Fibroblast of peridontal ligament (primary cell): ENCODE measurements at regions not wholly inside any gene's neighbourhood (a gene's known extent, or its start where the extent isn't known, plus 50 kb on each side); places are given as distances from the start of the nearest gene placed in this dataset.
"Not testable (repeated sequence)": the region's sequence is repeated elsewhere in the genome, so short reads cannot be mapped to it uniquely, and the experiment has no call there.

ENCODE experiments used
- DNase-seq: peaks from one replicate; pipeline ENCODE4 v3.0.0-alpha.2; 2010; ENCODE audit errors: extremely low read depth

- no peak for DNase-seq
Observed at GRCh38 chr3:191148131-191148530, 50.9 kb upstream of the OSTN start.

- DNase-seq: no peak
Observed at GRCh38 chr3:191143224-191143623, 55.8 kb upstream of the OSTN start.

DNA sequence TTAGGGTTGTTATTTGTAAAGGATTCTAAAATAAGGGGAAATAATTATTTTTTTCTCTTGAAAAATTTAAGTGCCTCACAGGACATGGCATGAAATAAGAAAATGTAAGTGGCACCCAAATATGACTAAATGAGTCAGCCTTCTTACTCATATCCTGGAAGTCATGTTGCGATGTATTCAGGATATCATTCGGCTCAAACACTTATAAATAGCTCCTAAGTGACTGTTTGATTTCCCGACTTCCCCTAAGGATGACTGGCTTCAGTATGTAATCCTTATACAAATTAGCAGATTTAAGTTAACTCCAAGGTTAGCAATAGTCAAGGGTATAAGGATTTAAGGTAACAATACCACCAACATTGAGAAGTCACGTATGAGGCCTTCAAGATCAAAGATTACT is 57.3 kb upstream of the OSTN start:
- DNase-seq: peak; percentile 76

- peak; percentile 69 for DNase-seq
Observed at GRCh38 chr3:191139736-191140135, 59.3 kb upstream of the OSTN start.

- DNase-seq: no peak
Observed at GRCh38 chr3:191138937-191139336, 60.1 kb upstream of the OSTN start.

- no peak for DNase-seq
Observed at GRCh38 chr3:191137708-191138107, 61.3 kb upstream of the OSTN start.

DNA sequence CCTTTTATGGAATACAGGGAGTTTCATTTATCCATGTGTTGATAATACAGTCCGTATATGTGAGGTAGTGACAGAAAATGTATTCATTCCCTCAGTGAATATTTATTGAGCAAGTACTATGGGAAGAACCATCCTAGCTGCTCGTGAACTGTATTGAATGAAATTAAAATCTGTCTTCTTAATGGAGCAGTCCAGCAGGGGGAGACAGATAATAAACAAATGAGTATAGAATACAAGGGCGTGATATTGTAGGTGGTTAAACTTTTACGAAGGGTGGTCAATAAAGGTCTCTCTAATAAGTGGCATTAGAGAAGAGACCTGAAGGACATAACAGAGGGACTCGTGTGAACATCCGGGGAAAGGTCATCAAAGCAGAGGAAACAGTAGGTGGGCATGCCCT is 62.7 kb upstream of the OSTN start:
- DNase-seq: peak; percentile 34

DNA sequence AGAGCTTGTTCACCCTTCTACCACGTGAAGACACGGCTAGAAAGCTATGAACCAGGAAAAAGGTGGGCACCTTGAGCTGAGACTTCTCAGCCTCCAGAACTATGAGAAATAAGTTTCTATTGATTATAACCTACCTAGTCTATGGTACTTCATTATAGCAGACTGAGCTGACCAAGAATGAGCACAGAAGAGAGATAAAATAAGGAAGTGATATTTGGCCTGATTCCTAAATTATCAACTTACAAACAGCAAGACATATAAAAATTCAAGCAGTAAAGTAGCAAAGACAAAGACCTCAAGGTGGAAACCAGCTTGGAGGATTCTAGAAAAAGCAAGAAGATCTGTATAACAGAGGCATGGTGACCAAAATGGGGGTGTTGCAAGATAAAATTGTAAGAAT is 63.9 kb upstream of the OSTN start:
- no peak for DNase-seq

GRCh38 chr3:191133359-191133758 is 65.7 kb upstream of the OSTN start:
- DNase-seq: no peak

- no peak for DNase-seq
Observed at GRCh38 chr3:191131305-191131704, 67.7 kb upstream of the OSTN start.

GRCh38 chr3:191124891-191125290 is 74.2 kb upstream of the OSTN start:
- not testable (repeated sequence) for DNase-seq

- DNase-seq: no peak
Observed at GRCh38 chr3:191123946-191124345, 75.1 kb upstream of the OSTN start.

- DNase-seq: peak; percentile 13
Observed at GRCh38 chr3:191123231-191123630, 75.8 kb upstream of the OSTN start.

DNA sequence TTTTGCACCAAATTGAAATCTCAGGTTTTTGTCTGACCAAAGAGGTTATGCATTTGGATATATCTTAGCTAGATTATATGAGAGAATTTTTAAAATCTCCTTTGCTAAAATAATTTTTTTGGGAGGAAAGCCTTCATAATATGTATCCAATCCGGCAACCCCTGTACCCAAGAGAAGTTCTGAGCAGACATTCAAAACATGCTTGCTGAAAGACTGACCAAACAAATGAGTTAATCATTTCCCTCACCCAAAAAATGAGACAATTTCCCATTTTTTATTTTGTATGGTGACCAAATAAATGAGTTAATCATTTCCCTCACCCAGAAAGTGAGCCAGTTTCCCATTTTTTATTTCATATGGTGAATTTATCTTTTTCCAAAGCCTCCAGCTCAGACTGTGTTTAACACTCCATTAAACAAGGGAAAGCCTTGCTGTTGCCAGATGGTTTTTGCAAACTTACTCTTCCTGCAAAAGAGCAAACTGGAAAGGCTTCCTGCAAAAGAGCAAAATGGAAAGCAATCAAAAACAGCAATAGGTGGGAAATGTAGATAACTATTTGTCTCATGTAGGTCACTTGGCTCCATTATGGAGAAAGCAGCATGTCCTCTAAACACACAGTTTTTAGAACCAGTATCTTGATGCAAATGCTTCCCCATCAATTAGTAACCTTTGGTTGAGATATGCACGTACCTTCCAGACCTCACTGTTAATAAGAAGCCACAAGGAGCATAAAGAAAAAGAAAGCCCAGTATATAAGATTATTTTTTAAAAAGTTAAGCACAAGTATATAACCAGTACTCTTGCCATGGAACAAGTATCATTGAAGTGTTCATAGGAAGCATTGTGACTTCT is 78.4 kb upstream of the OSTN start:
- DNase-seq: no peak

- DNase-seq: no peak
Observed at GRCh38 chr3:191119415-191120295, 79.4 kb upstream of the OSTN start.

GRCh38 chr3:191111722-191112121 is 87.3 kb upstream of the OSTN start:
- no peak for DNase-seq

DNA sequence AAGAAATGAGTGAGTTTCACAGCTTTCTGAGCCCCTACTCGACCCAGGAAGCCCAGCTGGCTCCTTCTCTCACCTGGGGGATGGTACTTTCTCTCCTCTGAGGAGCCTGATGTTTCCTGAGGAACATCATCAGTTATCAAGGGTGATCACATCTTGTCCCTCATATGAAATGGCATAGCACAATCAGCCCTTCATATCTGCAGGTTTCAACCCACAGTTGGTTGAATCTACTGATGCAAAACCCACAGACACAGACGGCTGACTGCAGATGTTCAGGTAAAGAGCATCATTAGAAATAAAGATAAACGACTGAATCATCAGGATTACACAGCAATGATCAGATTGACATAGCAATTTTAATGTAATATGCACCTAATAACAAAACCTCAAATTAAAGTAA is 93.6 kb upstream of the OSTN start:
- DNase-seq: no peak

GRCh38 chr3:191100516-191100915 is 98.5 kb upstream of the OSTN start:
- peak; percentile 25 for DNase-seq

GRCh38 chr3:191094057-191094845 is 104.8 kb upstream of the OSTN start:
- DNase-seq: peak; percentile 95

DNA sequence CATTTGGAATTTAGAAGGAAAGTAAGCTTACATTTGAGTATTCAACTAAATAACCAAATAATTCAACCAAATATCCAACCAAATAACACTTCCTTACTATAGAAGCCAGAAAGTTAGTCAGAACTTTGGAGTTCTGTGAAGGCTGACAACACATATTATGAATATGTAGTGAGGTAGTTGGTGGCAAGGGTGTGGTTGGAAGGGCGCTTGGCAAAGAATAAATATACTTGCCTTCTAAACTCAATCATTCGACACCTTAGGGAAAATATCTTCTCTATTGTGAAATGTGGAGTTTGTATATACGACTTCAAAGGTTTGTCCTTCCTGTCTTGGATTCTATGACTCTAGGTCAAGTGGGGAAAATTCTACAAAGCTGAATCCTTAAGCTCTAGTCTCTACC is 111.7 kb upstream of the OSTN start:
- peak; percentile 20 for DNase-seq

DNA sequence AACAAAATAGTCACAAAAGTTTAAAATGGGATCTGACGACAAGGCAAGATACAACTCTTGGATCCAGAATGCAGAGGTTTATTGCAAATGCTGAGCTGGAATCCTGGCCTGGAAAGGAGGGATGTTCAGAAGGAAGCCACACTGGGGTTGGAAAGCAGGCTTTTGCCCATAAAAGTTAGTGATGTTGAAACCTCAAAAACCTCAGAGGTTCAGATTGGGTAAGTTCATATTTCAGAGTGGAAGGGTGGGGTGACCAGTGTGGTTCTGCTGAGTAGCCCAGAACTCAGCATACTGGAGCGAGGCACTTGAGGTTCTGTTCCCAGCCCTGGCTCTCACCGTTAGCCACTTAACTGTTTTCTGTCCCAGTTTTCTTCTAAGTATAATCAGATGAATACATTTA is 114.0 kb upstream of the OSTN start:
- DNase-seq: peak; percentile 90

GRCh38 chr3:191078913-191079312 is 120.1 kb upstream of the OSTN start:
- not testable (repeated sequence) for DNase-seq
